ENCODE measurements at regions not wholly inside any gene's neighbourhood (a gene's known extent, or its start where the extent isn't known, plus 50 kb on each side); places are given as distances from the start of the nearest gene placed in this dataset.

DNA sequence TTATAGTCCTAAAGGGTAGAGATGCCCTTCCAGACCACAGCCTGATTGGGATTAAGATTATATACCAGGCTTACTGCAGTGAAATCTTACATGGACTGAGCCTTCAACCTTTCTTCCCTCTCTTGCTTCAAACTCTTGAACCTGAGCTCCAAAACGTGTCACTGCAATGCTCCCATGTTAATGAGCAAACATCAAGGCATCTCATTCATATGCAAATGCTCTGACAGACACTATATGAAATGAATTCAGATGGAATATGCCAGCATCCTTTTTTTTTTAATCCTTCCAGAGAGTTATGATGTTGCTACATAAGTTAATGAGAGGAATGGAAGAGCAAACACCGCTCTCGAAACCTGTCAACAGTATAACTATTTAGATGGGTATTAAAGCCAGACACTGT is 611.9 kb upstream of the CDH11 start:
- Histone ChIP-seq H3K4me1 (ENCODE audit: control insufficient read depth, insufficient read depth, low read length) (no peaks in the 10 kb centered on the region), H3K4me3 (ENCODE audit: low read length) (no peak overlapping the region), H3K27ac (ENCODE audit: low read length) (no peak overlapping the region), H3K27me3 (ENCODE audit: control insufficient read depth, insufficient read depth) (no peaks in the 10 kb centered on the region), H3K9me3 (ENCODE audit: control insufficient read depth, low read length) (no peaks in the 10 kb centered on the region)
- WGBS = 87% methylated on average over 3 of the region's 3 CpGs
- ATAC-seq (no peak), DNase-seq (no peak)
- intact Hi-C loops (cut with DNase I) = no loop called here

DNA sequence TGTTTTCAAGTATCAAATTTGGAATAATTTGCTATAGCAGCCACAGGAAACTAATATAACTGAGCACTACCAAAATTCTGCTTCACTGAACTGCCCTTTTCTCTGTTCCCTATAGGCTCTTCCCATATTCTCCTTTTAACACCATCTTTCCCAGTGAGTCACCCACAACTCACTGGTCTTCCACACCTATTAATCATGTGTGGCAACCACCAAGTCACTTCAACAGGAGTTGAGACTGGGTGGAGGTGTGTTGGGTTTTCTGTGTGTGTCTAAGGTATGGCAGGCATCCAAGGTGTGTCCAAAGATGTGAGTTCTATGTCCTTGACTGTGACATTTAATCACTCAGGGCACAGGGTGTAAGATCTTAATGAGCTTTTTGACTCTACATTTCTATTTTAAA is 610.0 kb upstream of the CDH11 start:
- Histone ChIP-seq H3K9me3 (ENCODE audit: control insufficient read depth, low read length) (no peaks in the 10 kb centered on the region), H3K27ac (ENCODE audit: low read length) (no peak overlapping the region), H3K4me3 (ENCODE audit: low read length) (no peak overlapping the region), H3K27me3 (ENCODE audit: control insufficient read depth, insufficient read depth) (no peaks in the 10 kb centered on the region), H3K4me1 (ENCODE audit: control insufficient read depth, insufficient read depth, low read length) (no peaks in the 10 kb centered on the region)
- DNase-seq (no peak), ATAC-seq (no peak)
- intact Hi-C loops (cut with DNase I) = no loop called here

DNA sequence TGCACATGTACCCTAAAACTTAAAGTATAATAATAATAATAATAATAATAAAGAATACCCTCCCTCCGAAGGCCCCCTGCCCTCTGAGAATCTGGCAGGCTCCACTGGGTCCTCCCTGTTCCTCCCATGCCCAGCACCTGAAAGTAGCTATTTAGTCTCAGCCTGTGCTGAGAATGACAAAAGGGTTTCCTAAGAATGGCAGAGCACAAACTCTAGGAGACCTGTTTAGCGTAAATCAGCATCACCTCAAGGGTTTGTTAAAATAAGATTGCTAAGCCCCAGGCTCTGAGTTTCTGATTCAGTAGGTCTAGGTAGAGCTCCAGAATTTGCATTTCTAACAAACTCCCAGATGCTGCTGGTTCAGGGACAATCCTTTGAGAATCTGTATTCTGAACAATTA is 606.8 kb upstream of the CDH11 start:
- no peak overlapping the region for H3K4me3 ChIP-seq (ENCODE audit: low read length)
- 89% methylated on average over 2 of the region's 2 CpGs for WGBS
- intact Hi-C loops (cut with DNase I) = no loop called here
- H3K27ac ChIP-seq (ENCODE audit: low read length) = no peak overlapping the region
- ATAC-seq (no peak), DNase-seq (no peak)
- H3K4me1 ChIP-seq (ENCODE audit: control insufficient read depth, insufficient read depth, low read length) = no peaks in the 10 kb centered on the region
- H3K9me3 ChIP-seq (ENCODE audit: control insufficient read depth, low read length) = no peaks in the 10 kb centered on the region
- no peaks in the 10 kb centered on the region for H3K27me3 ChIP-seq (ENCODE audit: control insufficient read depth, insufficient read depth)

DNA sequence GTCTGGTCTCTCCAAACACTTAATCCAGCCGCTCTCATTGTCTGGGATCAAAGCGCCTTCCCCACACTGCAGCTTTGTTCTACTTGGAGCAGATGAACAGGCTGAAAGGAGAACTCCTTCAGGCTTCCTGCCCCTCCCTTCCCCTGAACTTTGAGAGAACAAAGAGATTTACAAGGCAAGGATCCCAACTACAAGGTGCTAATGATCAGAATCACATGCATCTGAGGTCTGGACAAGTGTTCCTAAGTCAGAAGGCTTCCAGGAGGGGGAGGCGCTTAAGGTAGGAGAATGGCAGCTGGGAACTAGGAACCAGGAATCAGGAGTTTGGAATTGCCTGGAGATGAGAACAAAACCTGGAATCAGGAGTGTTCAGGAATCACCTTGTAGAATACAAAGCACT is 606.3 kb upstream of the CDH11 start:
- 65% methylated on average over 3 of the region's 3 CpGs for WGBS

DNA sequence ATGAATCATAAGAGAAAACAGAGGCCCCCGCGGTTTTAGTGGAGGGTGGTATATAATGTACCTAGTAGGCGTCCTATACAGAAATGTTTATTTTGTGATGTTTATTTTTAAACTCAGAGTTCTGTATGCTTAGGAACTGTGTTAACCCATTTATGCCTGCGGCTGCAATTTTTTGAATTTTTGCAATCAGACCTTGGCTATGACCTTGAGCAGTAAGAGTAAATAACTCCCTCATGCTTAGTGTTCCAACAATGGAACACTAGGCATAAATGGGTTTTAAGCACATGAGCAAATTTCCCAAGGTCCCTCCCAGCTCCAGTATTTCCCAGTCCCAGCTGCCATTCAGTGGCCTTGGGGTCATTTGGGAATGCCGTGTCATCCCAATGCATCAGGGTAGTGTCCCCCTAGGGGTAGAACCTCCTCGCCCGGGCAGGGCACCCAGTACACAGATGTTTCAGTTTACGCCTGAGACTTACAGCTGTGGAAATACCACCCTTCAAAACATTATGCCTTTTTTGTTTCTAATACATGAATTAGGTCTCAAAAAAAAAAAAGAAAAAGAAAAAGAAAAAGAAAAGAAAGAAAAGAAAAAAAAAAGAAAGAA is 605.8 kb upstream of the CDH11 start:
- DNase-seq (no peak), ATAC-seq (no peak)
- Histone ChIP-seq H3K27me3 (ENCODE audit: control insufficient read depth, insufficient read depth) (no peaks in the 10 kb centered on the region), H3K9me3 (ENCODE audit: control insufficient read depth, low read length) (no peaks in the 10 kb centered on the region), H3K4me1 (ENCODE audit: control insufficient read depth, insufficient read depth, low read length) (no peaks in the 10 kb centered on the region), H3K27ac (ENCODE audit: low read length) (no peak overlapping the region), H3K4me3 (ENCODE audit: low read length) (no peak overlapping the region)
- 78% methylated on average over 8 of the region's 8 CpGs for WGBS
- intact Hi-C loops (cut with DNase I) = no loop called here

More for the DNA sequence above, 606.3 kb upstream of the CDH11 start:
- Histone ChIP-seq H3K9me3 (ENCODE audit: control insufficient read depth, low read length) (no peaks in the 10 kb centered on the region), H3K4me3 (ENCODE audit: low read length) (no peak overlapping the region), H3K27ac (ENCODE audit: low read length) (no peak overlapping the region), H3K4me1 (ENCODE audit: control insufficient read depth, insufficient read depth, low read length) (no peaks in the 10 kb centered on the region), H3K27me3 (ENCODE audit: control insufficient read depth, insufficient read depth) (no peaks in the 10 kb centered on the region)
- intact Hi-C loops (cut with DNase I) = no loop called here
- DNase-seq = peak in 1 of 3 donors; percentile 20
- ATAC-seq = peak in 1 of 2 donors; percentile 88

DNA sequence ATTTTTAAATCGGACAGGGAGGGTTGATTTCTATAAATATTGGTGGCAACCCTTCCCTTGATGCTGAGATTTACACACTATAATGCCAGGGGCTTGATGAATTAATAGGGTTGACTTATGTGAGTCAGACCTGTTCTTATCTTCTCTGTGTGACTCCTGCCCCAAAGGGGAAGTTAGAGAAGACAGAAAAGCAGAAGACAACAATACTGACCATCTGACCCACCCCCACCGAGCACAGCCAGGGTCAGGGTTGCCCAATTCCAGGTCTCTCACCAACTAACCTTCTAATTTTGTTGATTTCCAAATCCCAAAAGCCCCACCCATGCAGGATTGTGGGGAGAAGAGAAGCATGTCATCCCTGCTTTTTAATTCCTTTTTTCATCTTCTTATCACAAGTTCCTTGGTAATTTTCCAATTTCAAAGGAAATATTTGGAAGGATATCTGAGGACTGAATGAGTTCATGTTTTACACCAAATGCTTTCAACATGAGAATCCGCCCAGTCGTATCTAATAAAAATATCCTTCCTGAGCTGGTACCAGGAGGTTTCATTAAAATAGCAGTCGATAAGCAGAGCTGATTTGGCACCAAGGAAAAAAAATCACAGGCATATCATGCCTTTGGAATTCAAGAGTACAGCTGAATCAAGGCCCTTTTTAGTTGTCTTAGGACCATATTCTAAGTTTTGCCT is 603.4 kb upstream of the CDH11 start:
- peak in 2 of 3 donors; percentile 21 to 44 for DNase-seq
- ATAC-seq = peak; percentile 43 to 85
- no peaks in the 10 kb centered on the region for H3K27me3 ChIP-seq (ENCODE audit: control insufficient read depth, insufficient read depth)
- no peak overlapping the region for H3K4me3 ChIP-seq (ENCODE audit: low read length)
- 24% methylated on average over 5 of the region's 5 CpGs for WGBS
- H3K9me3 ChIP-seq (ENCODE audit: control insufficient read depth, low read length) = no peaks in the 10 kb centered on the region
- intact Hi-C loops (cut with DNase I) = no loop called here
- H3K4me1 ChIP-seq (ENCODE audit: control insufficient read depth, insufficient read depth, low read length) = no peaks in the 10 kb centered on the region
- H3K27ac ChIP-seq (ENCODE audit: low read length) = no peak overlapping the region

DNA sequence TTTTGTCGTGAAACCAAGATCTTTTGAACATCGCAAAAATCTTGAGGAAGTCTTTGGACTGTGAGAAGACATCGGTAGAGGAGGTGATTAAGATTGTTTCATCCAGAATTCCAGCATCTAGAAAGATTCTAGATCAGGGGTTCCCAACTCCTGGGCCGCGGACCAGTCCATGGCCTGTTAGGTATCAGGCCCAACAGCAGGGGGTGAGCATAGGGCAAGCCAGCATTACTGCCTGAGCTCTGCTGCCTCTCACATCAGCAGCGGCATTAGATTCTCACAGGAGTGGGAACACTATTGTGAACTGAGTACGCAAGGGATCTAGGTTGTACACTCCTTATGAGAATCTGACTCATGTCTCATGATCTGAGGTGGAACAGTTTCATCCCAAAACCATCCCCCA is 600.6 kb upstream of the CDH11 start:
- Histone ChIP-seq H3K9me3 (ENCODE audit: control insufficient read depth, low read length) (no peaks in the 10 kb centered on the region), H3K4me1 (ENCODE audit: control insufficient read depth, insufficient read depth, low read length) (no peaks in the 10 kb centered on the region), H3K27me3 (ENCODE audit: control insufficient read depth, insufficient read depth) (no peaks in the 10 kb centered on the region), H3K4me3 (ENCODE audit: low read length) (no peak overlapping the region), H3K27ac (ENCODE audit: low read length) (no peak overlapping the region)
- 97% methylated on average over 7 of the region's 7 CpGs for WGBS
- ATAC-seq (no peak), DNase-seq (no peak)
- intact Hi-C loops (cut with DNase I) = no loop called here

DNA sequence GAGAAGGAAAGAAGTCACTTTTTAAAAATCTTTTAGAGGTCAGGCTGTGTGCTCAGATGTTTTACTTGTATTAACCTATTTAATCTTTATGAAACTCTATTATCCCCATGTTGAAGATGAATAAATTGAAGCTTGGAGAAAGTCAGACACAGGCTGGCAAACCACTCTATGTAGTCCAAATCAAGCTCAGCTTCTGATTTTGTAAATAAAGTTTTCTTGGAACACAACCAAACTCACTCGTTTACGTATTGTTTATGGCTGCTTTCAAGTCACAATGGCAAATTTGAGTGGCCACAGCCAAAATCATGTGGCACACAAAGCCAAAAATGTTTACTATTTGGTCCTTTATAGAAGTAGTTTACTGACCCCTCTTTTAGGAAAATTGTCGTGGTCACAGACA is 596.0 kb upstream of the CDH11 start:
- WGBS = 78% methylated on average over 3 of the region's 3 CpGs
- DNase-seq = no peak
- H3K4me3 ChIP-seq (ENCODE audit: low read length) = no peak overlapping the region
- H3K9me3 ChIP-seq (ENCODE audit: control insufficient read depth, low read length) = no peaks in the 10 kb centered on the region
- ATAC-seq = no peak
- H3K27me3 ChIP-seq (ENCODE audit: control insufficient read depth, insufficient read depth) = no peaks in the 10 kb centered on the region
- H3K27ac ChIP-seq (ENCODE audit: low read length) = no peak overlapping the region
- intact Hi-C loops (cut with DNase I) = no loop called here
- no peaks in the 10 kb centered on the region for H3K4me1 ChIP-seq (ENCODE audit: control insufficient read depth, insufficient read depth, low read length)

DNA sequence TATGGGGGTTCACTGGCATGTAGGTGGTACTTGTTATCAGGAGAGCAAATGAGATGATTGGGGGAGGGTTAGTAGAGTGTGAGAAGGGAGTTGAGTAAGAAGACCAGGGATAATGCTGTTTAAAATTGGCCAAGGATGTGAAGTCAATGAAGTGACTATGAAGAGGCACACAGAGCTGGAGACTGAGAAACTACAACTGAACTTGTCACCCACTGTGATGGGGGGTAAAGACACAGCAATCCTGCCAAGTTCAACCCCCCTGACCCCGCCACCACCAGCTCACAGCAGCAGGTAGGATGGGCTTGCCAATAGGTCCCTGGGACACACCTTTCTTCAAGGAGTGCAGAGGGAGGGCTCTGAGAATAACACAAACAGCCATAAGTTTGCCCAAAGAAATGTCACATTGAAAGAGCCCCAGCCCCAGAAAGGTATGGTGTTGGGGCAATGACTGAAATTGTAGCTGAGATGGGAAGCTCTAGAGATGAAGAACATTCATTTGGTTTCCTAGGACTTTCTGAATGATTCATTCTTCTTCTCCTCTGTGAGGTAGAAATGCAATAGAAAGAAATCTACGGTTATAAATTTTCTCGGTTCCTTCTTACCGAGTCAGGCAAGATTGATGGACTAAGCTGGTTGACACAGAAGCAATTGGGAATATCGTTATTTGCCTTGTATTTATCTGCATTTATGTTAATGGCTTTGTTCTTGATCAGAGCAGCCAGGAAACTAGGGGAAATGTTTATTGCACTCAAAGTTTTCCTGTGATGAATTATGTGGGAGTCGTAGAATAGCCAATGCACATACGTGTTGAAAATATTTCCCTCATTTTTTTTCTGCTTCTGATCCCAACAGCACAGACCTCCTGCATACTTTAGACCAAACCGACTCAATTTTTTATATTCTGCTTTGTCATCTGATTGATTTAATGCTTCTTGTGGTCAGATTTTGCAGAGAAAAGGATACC is 595.2 kb upstream of the CDH11 start:
- no peak overlapping the region for H3K4me3 ChIP-seq (ENCODE audit: low read length)
- no peak for ATAC-seq
- DNase-seq = no peak
- H3K4me1 ChIP-seq (ENCODE audit: control insufficient read depth, insufficient read depth, low read length) = no peaks in the 10 kb centered on the region
- 63% methylated on average over 8 of the region's 8 CpGs for WGBS
- intact Hi-C loops (cut with DNase I) = no loop called here
- no peaks in the 10 kb centered on the region for H3K27me3 ChIP-seq (ENCODE audit: control insufficient read depth, insufficient read depth)
- H3K27ac ChIP-seq (ENCODE audit: low read length) = no peak overlapping the region
- H3K9me3 ChIP-seq (ENCODE audit: control insufficient read depth, low read length) = no peaks in the 10 kb centered on the region

DNA sequence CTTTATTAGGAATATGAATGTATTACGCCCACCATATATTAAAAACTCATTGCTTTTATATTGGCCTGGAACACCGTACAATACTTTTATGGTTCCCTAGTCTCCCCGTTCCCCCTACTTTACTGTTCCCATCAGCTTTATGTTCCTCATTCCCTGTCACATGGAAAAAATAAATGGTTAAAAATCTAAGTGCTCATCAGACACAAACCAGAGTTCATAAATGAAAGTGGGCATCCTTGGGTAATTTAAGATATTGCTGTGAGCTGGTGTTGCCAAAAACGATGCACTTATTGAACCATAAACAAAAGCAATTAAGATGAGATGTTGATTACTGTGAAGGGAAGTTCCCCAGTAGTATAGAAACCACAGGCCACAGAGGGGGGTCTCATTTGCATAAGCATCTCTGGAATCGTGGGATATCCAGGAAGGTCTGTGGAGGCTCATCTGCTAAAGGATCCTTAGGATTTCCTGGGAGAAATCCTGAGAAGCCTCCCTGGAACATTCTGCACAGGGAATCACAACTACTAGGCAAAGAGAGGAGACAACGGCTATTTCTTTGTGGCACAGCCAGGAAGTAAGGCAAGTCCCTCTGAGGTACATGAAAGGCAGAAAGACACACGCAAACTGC is 591.4 kb upstream of the CDH11 start:
- H3K27ac ChIP-seq (ENCODE audit: low read length) = no peak overlapping the region
- intact Hi-C loops (cut with DNase I) = no loop called here
- DNase-seq (no peak), ATAC-seq (no peak)
- no peaks in the 10 kb centered on the region for H3K27me3 ChIP-seq (ENCODE audit: control insufficient read depth, insufficient read depth)
- H3K4me1 ChIP-seq (ENCODE audit: control insufficient read depth, insufficient read depth, low read length) = no peaks in the 10 kb centered on the region
- WGBS = 75% methylated on average over 7 of the region's 7 CpGs
- no peak overlapping the region for H3K4me3 ChIP-seq (ENCODE audit: low read length)
- no peaks in the 10 kb centered on the region for H3K9me3 ChIP-seq (ENCODE audit: control insufficient read depth, low read length)

DNA sequence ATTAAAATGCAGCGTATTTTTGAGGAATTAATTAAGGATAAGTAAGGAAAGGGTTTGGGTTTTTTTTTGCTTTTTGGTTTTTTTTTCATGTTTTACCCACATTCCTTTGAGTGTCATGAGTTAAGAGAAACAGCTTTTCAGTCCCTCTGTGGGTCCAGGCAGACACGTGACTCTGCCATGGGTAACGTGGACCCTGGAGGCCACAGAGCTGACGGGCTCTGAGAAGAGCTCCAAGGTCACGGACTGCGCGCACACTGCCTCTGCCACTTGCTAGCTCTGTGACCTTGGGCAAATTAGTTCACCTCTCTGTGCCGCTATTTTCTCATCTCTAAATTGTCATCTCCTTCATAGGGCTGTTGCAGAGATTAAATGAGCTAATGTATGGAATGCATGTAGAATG is 588.2 kb upstream of the CDH11 start:
- 66% methylated on average over 8 of the region's 8 CpGs for WGBS
- Histone ChIP-seq H3K9me3 (ENCODE audit: control insufficient read depth, low read length) (no peaks in the 10 kb centered on the region), H3K4me1 (ENCODE audit: control insufficient read depth, insufficient read depth, low read length) (no peaks in the 10 kb centered on the region), H3K4me3 (ENCODE audit: low read length) (no peak overlapping the region), H3K27me3 (ENCODE audit: control insufficient read depth, insufficient read depth) (no peaks in the 10 kb centered on the region), H3K27ac (ENCODE audit: low read length) (no peak overlapping the region)
- ATAC-seq = no peak
- no peak for DNase-seq
- intact Hi-C loops (cut with DNase I) = no loop called here
